Brain pericyte (primary cell): ENCODE measurements at regions not wholly inside any gene's neighbourhood (a gene's known extent, or its start where the extent isn't known, plus 50 kb on each side); places are given as distances from the start of the nearest gene placed in this dataset.

Experiments
- DNase-seq: peaks from one replicate; pipeline ENCODE4 v3.0.0-alpha.2; 2012; ENCODE audit warnings: low read depth, low spot score

DNA sequence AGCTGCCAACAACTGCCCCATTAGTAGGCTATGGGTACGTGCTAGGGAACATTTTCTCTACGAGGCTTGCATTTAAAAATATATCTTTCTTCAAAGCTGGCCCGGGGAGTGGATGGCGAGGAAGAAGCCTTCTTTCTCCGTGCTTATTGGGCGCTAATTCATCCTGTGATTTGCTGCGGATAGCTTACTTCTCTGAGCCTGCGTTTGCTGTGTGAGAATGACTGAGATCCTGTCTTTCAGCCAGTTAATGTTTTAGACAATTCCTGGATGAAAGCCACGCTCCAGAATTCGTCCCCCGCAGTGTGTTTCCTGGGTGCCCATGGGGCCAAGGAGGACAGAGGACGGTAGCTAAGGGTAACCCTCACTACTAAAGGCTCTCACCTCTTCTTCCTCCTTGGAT, 57.8 kb upstream of the TARBP1 start:
- no peak for DNase-seq

DNA sequence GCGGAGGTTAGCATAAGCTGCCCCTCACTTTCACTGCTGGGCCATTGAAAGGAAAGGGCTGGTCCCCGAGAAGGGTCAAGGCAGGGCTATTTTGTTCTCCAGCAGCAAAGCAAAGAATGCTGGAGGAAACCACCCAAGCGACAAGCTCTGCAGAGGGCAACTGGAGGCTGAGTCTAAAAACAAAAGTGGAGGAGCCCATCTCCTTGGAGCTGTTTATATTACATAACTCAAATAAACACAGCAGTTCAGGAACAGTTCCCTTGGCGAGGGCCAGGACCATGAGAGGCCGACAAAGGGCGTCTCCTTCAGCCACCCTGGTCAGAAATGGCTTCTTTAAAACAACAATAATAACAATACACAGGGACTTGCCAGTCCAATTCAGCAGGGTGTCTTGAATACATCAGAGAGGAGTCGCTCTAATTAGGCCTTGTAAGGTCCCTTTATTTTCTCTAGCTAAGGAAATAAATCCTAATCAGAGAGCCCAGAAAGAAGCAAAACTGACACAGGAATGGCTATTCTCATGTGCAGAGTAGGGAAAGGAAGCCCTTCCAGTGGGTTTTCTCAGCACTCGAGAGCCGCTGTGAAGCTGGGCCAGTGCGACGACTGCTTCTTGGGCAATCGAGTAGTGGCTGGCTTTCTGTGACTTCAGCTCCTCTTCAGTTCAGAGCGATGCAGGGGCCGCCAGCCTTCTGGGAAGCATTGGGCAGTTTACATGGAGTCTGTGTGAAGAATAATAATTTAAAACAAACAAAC, 57.0 kb upstream of the TARBP1 start:
- DNase-seq: peak; percentile 50

GRCh38 chr1:234535218-234535617, 56.2 kb upstream of the TARBP1 start:
- DNase-seq: no peak

DNA sequence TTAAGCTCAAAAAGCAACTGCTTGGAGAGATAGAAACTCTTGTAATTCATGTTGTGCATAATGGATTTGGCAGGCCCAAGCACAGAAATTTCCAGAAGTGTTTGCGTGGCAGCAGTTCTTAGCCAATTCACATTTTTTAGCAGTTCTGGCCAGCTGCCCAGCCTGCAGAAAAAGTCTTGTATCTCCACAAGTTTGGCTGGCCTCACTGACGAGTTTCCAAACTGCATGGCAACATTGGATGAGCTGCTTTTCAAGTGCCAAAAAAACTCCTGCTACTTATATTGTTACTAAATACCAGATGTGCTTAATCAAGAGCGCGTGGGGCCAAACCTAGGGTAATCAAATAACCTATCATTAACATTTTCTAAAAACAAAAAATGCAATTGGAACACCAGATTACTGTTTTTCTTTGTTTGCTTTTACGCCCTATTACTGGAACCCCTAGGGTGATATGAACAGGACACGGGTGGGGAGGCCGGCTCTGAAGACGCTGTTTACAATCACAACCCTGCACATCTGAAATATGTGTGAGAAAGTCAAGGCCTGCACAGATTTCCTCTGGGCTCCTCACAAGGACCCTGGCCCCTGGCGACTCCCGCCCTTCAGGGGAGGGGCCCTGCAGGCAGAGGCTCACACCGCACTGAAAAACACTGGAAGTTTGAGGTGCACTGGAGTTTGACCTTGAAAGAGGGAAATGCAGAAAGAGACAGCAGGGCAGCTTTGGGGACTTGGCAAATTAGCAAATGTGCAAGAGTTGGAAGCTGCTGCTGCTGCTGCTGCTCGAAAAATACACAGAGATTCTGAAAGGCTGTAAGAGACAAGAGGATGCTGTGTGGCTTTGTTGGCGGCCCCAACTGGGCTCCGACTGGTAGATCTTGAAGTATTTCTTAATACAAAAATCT, 55.2 kb upstream of the TARBP1 start:
- DNase-seq: peak; percentile 84

- DNase-seq: no peak
These were observed 54.3 kb upstream of the TARBP1 start for GRCh38 chr1:234533034-234533891.

- DNase-seq: no peak
These were observed 53.5 kb upstream of the TARBP1 start for GRCh38 chr1:234532503-234532922.

DNA sequence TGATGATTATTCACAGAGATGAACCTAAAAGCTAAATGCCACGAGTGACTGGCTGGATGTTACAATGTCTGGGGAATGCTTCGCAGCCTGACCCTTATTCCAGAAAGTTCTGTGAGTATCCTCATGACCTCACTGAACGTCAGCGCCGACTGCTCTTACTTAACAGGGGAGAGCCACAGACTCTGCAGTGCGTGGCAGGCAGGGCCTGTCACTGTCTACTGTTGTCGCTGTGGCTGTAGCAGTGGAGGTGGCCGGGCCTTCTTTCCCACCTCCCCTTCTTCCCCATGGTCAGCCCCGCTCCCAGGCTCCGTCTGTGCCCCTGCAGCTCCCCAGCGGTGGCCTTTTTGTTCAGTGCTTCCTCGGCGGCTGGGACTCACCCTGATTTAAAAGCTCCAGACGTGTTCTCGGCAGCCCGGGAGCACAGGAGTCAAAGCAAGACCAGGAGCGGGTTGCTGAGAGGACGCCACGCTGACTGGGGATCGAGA, 52.2 kb upstream of the TARBP1 start:
- no peak for DNase-seq

- DNase-seq: no peak
These were observed 51.7 kb upstream of the TARBP1 start for GRCh38 chr1:234530672-234531071.

DNA sequence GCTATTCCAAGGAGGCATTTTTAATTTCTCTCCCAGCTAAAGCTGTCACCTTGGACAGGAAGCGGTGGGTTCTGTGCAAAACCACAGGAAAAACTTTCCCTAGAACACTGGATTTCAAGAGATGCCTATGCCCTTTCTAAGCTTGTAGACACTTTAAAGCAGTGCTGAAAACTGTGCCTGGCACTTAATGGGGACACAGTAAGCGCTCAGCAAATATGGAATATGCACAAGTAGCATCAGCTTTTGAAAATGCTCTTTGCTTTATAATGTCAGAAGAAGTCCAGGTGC, 50.9 kb upstream of the TARBP1 start:
- no peak for DNase-seq

DNA sequence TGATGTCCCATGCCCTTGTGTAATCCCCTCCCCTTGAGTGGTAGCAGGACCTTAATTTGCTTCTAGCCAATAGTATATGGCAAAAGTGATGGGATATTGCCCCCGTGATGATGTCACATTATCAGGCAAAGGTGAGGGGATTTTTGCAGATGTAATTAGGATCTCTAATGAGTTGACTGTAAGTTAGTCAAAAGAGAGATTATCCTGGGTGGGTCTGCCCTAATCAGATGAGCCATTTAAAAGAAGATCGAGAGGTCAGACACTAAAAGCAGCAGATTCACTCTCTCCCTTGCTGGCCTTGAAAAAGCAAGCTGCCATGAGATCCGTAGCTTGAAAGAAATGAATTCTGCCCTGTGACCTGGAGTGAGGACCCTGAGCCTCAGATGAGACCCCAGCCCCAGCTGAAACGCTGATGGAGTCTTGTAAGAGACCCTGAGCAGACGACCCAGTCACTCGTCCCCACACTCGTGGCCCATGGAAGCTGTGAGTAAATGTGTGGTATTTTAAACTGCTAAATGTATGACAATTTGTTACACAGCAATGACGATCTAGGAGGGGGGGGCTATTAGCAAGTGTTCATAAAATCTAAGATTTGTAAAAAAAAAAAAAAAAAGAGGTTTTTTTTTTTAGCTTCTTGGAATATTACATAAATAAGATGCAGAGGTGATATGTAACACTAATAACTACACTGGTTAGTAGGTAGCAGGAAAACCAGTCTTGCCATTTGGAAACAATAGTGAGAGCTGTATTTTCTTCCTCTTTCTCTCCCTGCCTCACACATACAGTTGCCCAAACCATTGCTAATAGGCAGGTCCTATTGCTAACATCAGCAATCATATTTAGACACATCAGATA, 50.3 kb upstream of the TARBP1 start:
- DNase-seq: no peak
